GM18873 (cell line): ENCODE measurements at regions not wholly inside any gene's neighbourhood (a gene's known extent, or its start where the extent isn't known, plus 50 kb on each side); places are given as distances from the start of the nearest gene placed in this dataset.

ENCODE experiments used
- ATAC-seq: cut with Tn5 transposase; IDR thresholded peaks from one replicate; pipeline ENCODE4 v1.9.1; 2021; ENCODE audit warnings: mild to moderate bottlenecking, moderate library complexity, moderate number of reproducible peaks; ENCODE audit not compliant: unreplicated experiment, low FRiP score

DNA sequence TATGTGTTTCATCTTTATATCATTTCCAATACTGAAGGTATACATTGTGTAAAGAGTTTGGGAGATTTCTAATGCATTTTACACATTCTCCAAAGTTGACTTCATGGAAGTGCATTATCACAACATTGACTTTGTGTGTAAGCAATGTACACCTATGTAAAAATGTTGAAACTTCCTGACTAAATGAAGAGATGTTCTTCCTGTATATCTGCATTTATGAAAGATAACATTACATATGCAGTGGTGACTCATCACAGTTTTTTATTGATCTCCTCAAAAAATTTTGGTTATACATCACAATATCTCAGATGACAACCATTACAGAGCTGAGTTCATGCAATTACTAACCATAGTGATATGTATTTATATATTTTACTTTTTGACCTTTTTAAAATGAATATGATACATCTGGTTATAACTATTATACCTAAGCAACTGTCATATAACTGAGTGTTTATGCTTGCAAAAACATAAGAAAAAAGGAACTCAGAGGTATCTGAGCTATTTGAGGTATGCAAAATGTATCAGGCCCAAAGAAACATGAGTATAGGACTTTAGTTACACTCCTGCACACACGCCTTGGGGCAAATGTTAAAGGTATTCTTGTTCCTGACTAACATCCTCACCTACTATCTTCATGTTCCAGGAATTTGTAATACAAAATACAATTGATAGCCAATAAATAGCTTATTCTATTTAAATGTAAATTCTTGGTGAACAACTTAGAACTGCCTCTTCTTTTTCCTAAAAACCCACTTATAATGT, 88.2 kb upstream of the OLFM3 start:
- no peak for ATAC-seq

DNA sequence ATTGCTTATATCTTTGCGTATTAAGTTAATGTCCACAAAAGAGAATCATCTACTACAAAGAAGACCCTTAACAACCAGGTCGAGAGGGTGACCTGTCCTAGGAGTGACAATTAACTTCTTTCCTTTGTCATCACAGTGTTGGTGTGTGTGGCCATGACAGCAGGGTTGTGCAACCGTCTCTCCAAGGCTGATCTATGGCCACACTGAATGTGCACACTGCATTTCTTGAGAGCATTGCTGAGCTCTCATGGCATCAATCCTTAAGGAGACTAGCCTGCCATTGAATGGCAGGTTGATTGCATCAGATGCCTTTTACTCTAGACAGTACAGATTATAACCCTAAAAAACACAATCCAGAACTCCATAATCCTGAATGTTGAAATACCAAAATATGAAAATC, 86.5 kb upstream of the OLFM3 start:
- no peak for ATAC-seq

DNA sequence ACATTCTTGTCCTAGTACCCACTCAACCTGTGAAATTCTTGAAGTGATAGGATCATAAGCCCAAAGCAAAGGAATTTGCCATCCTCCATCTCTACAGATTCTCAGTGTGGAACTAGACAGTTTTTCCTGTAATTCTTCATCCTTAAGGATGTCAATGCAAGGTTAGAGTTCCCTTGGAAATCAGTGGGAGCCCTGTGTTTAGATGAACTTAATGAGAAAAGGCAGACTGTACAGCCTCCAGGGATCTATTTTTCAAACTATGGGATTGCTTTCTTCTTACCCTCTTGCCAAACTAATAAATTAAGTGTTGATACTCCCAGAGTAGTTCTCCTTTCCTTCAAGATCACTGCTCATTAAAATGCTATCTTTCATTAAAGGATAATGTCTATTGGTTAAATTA, 78.1 kb upstream of the OLFM3 start:
- ATAC-seq: no peak

DNA sequence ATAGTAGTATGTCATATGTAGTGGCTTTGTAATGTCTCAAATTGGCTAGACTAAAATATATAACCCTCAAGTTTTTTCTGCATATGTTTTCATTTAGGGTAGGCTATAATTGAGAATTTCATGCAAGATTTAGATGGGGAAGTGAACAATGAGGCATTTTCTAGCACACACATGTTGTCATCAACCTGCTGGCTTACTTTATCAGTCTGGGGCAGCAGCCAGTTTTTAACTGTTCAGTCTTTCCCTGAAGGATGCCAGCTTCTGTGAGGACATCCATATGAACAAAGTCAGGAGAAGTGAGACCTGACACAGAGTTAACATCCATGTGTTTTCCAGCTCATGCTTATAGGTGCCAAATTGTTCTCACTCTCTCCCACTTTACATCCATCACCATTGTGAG, 74.7 kb upstream of the OLFM3 start:
- ATAC-seq: no peak

DNA sequence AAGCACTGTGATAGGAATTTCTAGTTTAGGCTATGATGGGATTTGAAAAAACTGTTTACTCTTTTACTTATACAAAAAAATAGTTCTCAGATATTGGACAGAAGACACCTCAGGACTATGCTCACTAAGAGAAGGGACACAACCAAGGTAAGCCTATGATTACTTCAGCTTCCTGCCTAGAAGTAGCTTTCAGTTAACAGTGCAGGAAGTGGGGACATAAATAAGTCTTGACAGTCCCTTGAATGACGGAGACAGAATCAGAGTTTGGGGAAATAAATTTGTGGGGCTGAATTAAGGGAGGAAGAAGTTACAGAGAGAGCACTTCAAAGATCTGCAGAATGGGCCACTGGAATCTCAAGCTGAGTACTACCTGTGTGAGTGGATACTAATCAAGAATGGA, 53.8 kb upstream of the OLFM3 start:
- ATAC-seq: no peak

DNA sequence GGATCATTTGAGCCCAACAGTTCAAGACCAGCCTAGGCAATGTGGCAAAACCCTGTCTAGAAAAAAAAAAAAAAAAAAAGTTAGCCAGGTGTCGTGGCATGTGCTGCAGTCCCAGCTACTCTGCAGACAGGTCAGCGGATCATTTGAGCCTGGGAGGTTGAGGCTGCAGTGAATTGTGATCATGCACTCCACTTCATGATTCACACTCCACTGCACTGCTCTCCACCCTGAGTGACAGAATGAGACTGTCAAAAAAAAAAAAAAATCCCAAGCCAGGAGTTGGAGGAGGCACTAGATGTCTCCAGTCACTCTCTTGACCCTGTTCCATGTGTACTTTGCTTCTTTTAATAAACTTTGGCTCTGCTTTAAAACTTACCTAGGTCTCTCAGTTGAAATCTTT, 51.0 kb upstream of the OLFM3 start:
- ATAC-seq: no peak
